Neutrophil (primary cell): ENCODE measurements at regions not wholly inside any gene's neighbourhood (a gene's known extent, or its start where the extent isn't known, plus 50 kb on each side); places are given as distances from the start of the nearest gene placed in this dataset.

Source experiments
- H3K27ac ChIP-seq: fragments of 200-600 bp; sonication (generic); 2 replicates; pipeline ENCODE4 v1.5.1; 2016; ENCODE audit warnings: mild to moderate bottlenecking, moderate library complexity
- H3K27me3 ChIP-seq: fragments of 200-600 bp; sonication (generic); 2 replicates; pipeline ENCODE4 v1.6.0; 2016; ENCODE audit warnings: mild to moderate bottlenecking
- H3K36me3 ChIP-seq: fragments of 200-600 bp; sonication (generic); 2 replicates; pipeline ENCODE4 v1.5.1; 2017
- H3K4me1 ChIP-seq, 2 experiments: fragments of 200-600 bp in 1 of 2; sonication (generic) in 1 of 2; 1 replicate in 1 of 2; 2 replicates in 1 of 2; pipeline versions ENCODE4 v1.5.1 to v1.6.1; 2013 to 2016; ENCODE audit warnings: low read depth in 1 of 2, low read length in 1 of 2, mild to moderate bottlenecking in 1 of 2, moderate library complexity in 1 of 2; ENCODE audit not compliant: control insufficient read depth in 1 of 2, insufficient read depth in 1 of 2
- H3K4me3 ChIP-seq, 2 experiments: fragments of 200-600 bp in 1 of 2; sonication (generic) in 1 of 2; 1 replicate in 1 of 2; 2 replicates in 1 of 2; pipeline ENCODE4 v1.5.1; 2013 to 2016; ENCODE audit warnings: low read depth in 1 of 2, low read length in 1 of 2, mild to moderate bottlenecking in 1 of 2, moderate library complexity in 1 of 2
- H3K9me3 ChIP-seq: fragments of 200-600 bp; sonication (generic); 2 replicates; pipeline ENCODE4 v1.5.1; 2016
- CTCF ChIP-seq: fragments of 200-600 bp; sonication (generic); IDR thresholded peaks from 2 replicates; pipeline ENCODE4 v1.5.1; 2016; ENCODE audit warnings: antibody characterized with exemption

GRCh38 chr4:84046551-84046950 lies 452.5 kb downstream of the NKX6-1 start:
- H3K36me3 ChIP-seq = no peaks in the 10 kb centered on the region
- no peak for TF ChIP-seq CTCF
- no peak overlapping the region for H3K4me3 ChIP-seq
- no peaks in the 10 kb centered on the region for H3K9me3 ChIP-seq
- no peaks in the 10 kb centered on the region for H3K27me3 ChIP-seq
- H3K4me1 ChIP-seq = no peaks in the 10 kb centered on the region
- H3K27ac ChIP-seq = no peak overlapping the region

- Histone ChIP-seq H3K27ac (no peak overlapping the region), H3K4me3 (no peak overlapping the region), H3K36me3 (no peaks in the 10 kb centered on the region), H3K9me3 (no peaks in the 10 kb centered on the region), H3K4me1 (no peaks in the 10 kb centered on the region), H3K27me3 (no peaks in the 10 kb centered on the region)
- no peak for TF ChIP-seq CTCF
Measured at GRCh38 chr4:84041426-84041825, 457.7 kb downstream of the NKX6-1 start.

GRCh38 chr4:84035568-84035967 lies 463.5 kb downstream of the NKX6-1 start:
- Histone ChIP-seq H3K9me3 (no peaks in the 10 kb centered on the region), H3K27ac (no peak overlapping the region), H3K27me3 (no peaks in the 10 kb centered on the region), H3K4me3 (no peak overlapping the region), H3K36me3 (no peaks in the 10 kb centered on the region), H3K4me1 (no peaks in the 10 kb centered on the region)
- no peak for TF ChIP-seq CTCF

GRCh38 chr4:84032372-84032771 lies 466.7 kb downstream of the NKX6-1 start:
- H3K27me3 ChIP-seq = no peaks in the 10 kb centered on the region
- H3K27ac ChIP-seq = no peak overlapping the region
- TF ChIP-seq CTCF = no peak
- no peaks in the 10 kb centered on the region for H3K9me3 ChIP-seq
- no peak overlapping the region for H3K4me3 ChIP-seq
- no peaks in the 10 kb centered on the region for H3K4me1 ChIP-seq
- H3K36me3 ChIP-seq = no peaks in the 10 kb centered on the region

GRCh38 chr4:84031401-84031800 lies 467.7 kb downstream of the NKX6-1 start:
- TF ChIP-seq CTCF = no peak
- no peaks in the 10 kb centered on the region for H3K27me3 ChIP-seq
- no peak overlapping the region for H3K27ac ChIP-seq
- no peaks in the 10 kb centered on the region for H3K4me1 ChIP-seq
- H3K36me3 ChIP-seq = no peaks in the 10 kb centered on the region
- no peak overlapping the region for H3K4me3 ChIP-seq
- no peaks in the 10 kb centered on the region for H3K9me3 ChIP-seq

GRCh38 chr4:84028340-84028739 lies 470.8 kb downstream of the NKX6-1 start:
- Histone ChIP-seq H3K9me3 (no peaks in the 10 kb centered on the region), H3K27me3 (no peaks in the 10 kb centered on the region), H3K4me1 (no peaks in the 10 kb centered on the region), H3K27ac (no peak overlapping the region), H3K36me3 (no peaks in the 10 kb centered on the region), H3K4me3 (no peak overlapping the region)
- TF ChIP-seq CTCF = no peak
